ENCODE measurements at regions not wholly inside any gene's neighbourhood (a gene's known extent, or its start where the extent isn't known, plus 50 kb on each side); places are given as distances from the start of the nearest gene placed in this dataset.

GRCh38 chr12:67916266-67916970 lies 72.8 kb upstream of the IFNG-AS1 start:
- no peaks in the 10 kb centered on the region for H4K20me1 ChIP-seq (ENCODE audit: insufficient read depth)
- peaks cover 0 to 16% of the 10 kb centered on the region in 2 experiments; a peak in 1 of 4 replicates for H3K4me1 ChIP-seq (ENCODE audit: control insufficient read depth in 1 of 2, insufficient read depth in 2 of 2, low read depth in 1 of 2, low read length in 1 of 2)
- TF ChIP-seq USF1 (IDR thresholded peaks at IDR 0.05; ENCODE audit: borderline replicate concordance, low read depth): no peak
- no peak for TF ChIP-seq YY1 (IDR thresholded peaks at IDR 0.05; ENCODE audit: low read depth)
- no peak for TF ChIP-seq NFIC (IDR thresholded peaks at IDR 0.05; ENCODE audit: borderline replicate concordance)
- TF ChIP-seq REST (IDR thresholded peaks at IDR 0.05; ENCODE audit: low read depth, low read length): no peak
- TF ChIP-seq CHD2 (IDR thresholded peaks at IDR 0.05; ENCODE audit: low read length, partially characterized antibody): no peak
- TF ChIP-seq RAD21 (IDR thresholded peaks at IDR 0.05; ENCODE audit: low read length): no peak
- TF ChIP-seq RFX5 (IDR thresholded peaks at IDR 0.05; ENCODE audit: low read length): no peak
- no peak for TF ChIP-seq RXRA (IDR thresholded peaks at IDR 0.05; ENCODE audit: borderline replicate concordance, low read depth)
- no peak for TF ChIP-seq ZBTB33 (IDR thresholded peaks at IDR 0.05; ENCODE audit: borderline replicate concordance, low read depth)
- TF ChIP-seq TEAD4 (IDR thresholded peaks at IDR 0.05; ENCODE audit: borderline replicate concordance, insufficient read depth): no peak
- no peak for TF ChIP-seq FOXM1 (IDR thresholded peaks at IDR 0.05; ENCODE audit: low read depth)
- CTCF ChIA-PET: interaction anchor here (0.8 kb wide), 1 partner anchor 19 kb away, joined by 3 read pairs; no protein-coding TSS in a partner anchor
- H3K9me3 ChIP-seq: no peaks in the 10 kb centered on the region
- 0 out of 2 replicates have a peak overlapping the region, but pooled peaks have one; percentile 11 for H2AFZ ChIP-seq (ENCODE audit: low read depth)
- no peak overlapping the region for H3K4me3 ChIP-seq (ENCODE audit: low read depth in 2 of 2, low read length in 1 of 2)
- no peak overlapping the region for H3K27ac ChIP-seq (ENCODE audit: low read depth in 2 of 2, low read length in 1 of 2)
- no peaks in the 10 kb centered on the region for H3K36me3 ChIP-seq (replicated peaks in 1 of 2; ENCODE audit: control insufficient read depth in 1 of 2, insufficient read depth in 2 of 2, low read length in 1 of 2)
- no peaks in the 10 kb centered on the region for H3K79me2 ChIP-seq (ENCODE audit: insufficient read depth)
- H3K4me2 ChIP-seq: no peak overlapping the region
- POLR2A ChIA-PET: no interaction called here
- H3K27me3 ChIP-seq (ENCODE audit: insufficient read depth): no peaks in the 10 kb centered on the region
- peaks cover 6% of the 10 kb centered on the region for H3F3A ChIP-seq (replicated peaks; ENCODE audit: insufficient read depth)
- no peak overlapping the region for H3K9ac ChIP-seq
- no peak for DNase-seq
- H3K9me2 ChIP-seq: no peaks in the 10 kb centered on the region; the same call in 1 of the 2 replicates
- 85% methylated on average over 5 of the region's 5 CpGs for WGBS (ENCODE audit: low lambda C conversion rate)

Measured in SK-N-SH (cell line).